NCI-H146 treated with DMSO at 0.1 percent for 48 hours (cell line): ENCODE measurements at regions not wholly inside any gene's neighbourhood (a gene's known extent, or its start where the extent isn't known, plus 50 kb on each side); places are given as distances from the start of the nearest gene placed in this dataset.

Experiments
- DNase-seq: peaks from one replicate; lab custom pipeline; 2025; ENCODE audit not compliant: unreplicated experiment; lab: John Stamatoyannopoulos, UW

- no peak for DNase-seq
Measured at GRCh38 chr12:124418156-124418555, 123.3 kb downstream of the RFLNA start.

DNA sequence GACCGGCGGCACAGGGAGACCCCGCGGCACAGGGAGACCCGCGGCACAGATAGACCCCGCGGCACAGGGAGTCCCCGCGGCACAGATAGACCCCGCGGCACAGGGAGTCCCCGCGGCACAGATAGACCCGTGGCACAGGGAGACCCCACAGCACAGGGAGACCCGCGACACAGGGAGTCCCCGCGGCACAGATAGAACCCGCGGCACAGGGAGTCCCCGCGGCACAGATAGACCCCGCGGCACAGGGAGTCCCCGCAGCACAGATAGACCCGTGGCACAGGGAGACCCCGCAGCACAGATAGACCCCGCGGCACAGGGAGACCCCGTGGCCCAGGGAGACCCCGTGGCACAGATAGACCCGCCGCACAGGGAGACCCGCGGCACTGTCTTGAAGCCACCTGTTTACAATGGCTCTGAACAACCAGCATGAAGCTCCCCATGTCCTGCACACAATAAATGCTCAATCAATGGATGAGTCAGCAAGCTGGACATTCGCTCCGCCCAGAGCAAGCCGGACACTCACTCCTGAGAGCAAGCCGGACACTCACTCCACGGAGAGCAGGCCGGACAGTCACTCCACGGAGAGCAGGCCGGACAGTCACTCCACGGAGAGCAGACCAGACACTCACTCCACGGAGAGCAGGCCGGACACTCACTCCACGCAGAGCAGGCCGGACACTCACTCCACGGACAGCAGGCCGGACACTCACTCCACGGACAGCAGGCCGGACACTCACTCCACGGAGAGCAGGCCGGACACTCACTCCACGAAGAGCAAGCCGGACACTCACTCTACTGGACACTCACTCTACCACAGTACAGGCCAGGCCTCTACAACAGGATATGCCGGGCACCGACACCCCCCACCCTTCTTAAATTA lies 121.9 kb downstream of the RFLNA start:
- DNase-seq, result no peak

GRCh38 chr12:124415064-124415463 lies 120.2 kb downstream of the RFLNA start:
- no peak for DNase-seq

GRCh38 chr12:124413915-124414314 lies 119.0 kb downstream of the RFLNA start:
- no peak for DNase-seq

DNA sequence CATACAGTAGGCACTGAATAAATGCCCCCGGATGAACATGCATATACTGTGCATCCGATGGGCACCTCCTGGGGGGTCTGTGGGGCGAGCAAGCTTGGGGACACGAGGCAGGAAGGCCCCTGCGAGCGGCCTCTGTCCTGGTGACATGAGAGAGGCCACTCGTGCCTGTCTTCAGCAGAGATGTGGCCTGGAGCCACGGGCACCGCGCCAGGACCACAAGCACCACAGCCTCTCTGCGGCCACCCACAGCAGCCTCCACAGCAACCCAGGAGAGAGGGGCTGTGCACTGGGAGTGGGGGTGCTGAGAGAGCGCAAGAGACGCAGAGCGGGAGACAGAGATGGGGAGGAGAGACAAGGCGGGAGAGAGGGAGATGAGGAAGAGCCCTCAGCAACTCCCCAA lies 118.5 kb downstream of the RFLNA start:
- DNase-seq, result no peak

DNA sequence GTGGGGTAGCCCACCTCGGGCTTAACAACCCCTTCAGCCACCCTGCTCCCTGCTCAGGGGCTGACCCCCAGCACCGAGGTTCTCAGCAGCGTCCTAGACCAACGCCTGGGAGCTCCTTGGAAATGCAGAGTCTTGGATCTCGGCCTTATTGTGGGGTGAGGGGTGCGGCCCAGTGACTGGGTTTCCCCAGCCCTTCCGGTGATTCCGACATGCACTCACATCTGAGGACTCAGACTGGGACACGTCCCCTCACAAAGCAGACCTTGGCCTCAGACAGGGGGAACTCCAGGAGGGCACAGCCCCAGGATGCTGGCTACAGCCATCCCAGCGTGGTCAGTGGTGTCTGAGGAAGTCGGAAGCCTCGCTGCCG lies 117.7 kb downstream of the RFLNA start:
- DNase-seq, result no peak

DNA sequence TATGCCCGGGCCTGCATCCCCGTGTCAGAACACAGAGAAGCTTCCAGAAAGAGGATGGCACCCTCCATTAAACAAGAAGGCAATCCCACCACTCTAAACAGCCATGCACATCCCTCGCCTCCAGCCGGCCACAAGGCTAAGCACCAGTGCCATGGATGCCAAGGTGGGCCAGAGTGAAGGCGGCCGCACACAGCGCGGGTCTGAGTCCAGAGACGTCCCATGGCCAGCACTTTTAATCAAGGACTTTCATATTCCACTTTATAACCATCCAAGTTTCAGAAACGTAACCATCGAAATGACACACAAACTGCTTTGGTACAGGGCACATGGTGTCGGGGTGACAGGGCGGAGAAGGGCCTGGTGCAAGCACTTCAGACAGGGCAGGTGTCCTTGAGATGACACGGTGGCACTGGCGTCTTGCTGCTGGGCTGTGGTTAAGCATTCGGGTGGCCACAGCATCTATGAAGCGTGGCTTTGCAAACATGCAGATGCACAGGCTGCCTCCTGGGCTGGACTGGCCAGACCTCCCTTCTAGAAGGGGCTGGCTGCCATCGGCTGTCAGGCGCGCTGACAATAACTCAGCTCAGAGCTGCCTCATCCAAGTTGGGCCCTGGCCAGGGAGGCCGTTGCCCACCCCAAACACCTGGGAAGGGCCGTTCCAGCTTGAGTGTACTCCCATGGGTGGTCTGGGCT lies 117.2 kb downstream of the RFLNA start:
- no peak for DNase-seq

GRCh38 chr12:124411281-124411878 lies 116.5 kb downstream of the RFLNA start:
- DNase-seq, result no peak

GRCh38 chr12:124410354-124411175 lies 115.7 kb downstream of the RFLNA start:
- DNase-seq, result no peak

- DNase-seq, result no peak
Measured at GRCh38 chr12:124408822-124409517, 114.1 kb downstream of the RFLNA start.

- DNase-seq, result no peak
Measured at GRCh38 chr12:124407074-124407473, 112.2 kb downstream of the RFLNA start.

DNA sequence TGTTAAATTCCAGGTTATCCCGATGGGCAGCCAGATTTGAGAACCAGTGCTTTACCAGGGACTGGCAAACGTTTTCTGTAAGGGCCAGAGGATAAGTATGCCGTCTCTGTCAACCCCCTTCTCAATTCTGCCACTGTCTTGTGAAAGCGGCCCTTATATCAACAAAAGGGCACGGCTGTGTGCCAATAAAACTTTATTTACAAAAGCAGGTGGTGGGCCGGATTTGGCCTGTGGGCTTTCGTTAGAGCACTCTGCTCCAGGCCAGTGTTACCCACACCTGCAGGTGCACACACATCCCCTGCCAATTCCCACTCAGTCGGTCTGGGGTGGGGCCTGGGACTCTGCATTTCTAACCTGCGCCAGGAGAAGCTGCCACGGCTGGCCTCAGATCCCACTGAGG lies 111.2 kb downstream of the RFLNA start:
- no peak for DNase-seq

- DNase-seq, result no peak
Measured at GRCh38 chr12:124405592-124405991, 110.7 kb downstream of the RFLNA start.

DNA sequence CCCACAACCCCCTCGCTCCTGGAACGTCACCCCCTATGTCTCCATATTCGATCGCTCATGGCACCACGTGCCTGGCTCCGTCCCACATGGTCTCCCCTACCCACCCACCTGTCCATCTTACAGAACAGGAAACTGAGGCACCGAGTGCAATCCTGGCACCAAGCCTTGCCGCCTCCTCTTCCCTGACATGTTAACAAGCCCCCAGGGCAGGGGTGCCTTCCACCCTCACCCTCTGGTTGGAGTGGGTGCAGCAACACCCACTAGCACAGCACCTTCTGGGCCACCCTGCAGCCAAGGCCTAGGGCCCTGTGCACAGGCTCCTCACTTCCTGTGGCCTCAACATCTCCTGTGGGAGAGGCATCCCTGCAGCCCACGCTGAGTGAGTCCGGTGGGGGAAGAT lies 110.3 kb downstream of the RFLNA start:
- no peak for DNase-seq

DNA sequence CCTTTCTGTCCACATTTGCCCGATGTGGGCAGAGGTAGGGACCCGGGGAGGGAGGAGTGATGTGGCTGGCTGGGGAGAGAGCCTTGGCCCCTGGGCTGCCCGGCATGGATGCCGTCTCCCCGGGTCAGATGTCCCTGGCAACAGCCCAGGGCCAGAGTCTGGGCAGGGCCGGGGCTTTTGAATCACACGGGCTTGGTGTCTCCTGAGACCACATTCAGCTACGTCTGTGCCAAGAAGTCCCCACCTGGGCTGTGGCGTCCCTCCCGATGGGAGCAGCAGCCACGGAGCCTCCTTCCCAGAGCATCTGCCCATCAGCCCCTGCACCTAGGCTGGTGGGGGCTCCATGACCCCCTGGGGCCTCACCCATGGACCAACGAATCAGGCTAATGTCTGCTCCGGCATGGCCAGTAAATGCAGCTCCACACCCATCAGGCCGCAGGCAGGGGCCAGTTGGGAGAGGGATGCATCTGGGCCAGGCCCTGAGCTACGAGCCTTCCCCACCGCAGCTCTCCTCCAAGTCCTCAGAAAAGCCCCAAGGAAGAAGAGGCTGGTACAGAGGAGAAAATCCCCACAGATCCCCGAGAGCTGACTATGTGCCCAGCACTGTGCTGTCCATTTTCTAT lies 109.4 kb downstream of the RFLNA start:
- DNase-seq, result no peak

- no peak for DNase-seq
Measured at GRCh38 chr12:124403273-124403672, 108.4 kb downstream of the RFLNA start.

GRCh38 chr12:124402248-124403066 lies 107.6 kb downstream of the RFLNA start:
- DNase-seq, result no peak

DNA sequence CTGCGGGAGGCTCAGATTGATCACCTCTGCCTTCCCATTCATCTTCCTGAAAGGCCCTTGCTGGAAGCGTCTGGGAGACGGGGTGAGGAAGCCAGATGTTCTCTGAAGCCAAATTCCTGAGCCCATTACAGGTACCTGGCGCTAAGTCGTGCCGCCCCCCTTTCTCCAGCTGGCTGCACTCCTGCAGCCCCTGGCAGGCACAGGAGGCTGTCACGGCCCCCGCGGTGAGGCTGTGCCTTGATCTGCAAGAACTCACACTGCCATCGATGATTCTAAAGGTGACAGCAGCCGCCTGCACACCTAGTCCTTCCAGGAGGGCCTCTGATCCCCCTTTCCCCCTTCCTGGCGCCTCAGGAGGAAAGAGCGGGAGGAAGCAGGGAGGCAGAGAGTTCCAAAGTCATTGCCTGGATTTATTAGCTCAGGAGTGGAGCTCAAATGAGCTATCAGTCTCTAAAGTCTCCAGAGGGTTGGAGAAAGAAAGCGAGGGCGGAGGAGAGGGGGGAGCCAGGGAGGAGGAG lies 106.9 kb downstream of the RFLNA start:
- no peak for DNase-seq

DNA sequence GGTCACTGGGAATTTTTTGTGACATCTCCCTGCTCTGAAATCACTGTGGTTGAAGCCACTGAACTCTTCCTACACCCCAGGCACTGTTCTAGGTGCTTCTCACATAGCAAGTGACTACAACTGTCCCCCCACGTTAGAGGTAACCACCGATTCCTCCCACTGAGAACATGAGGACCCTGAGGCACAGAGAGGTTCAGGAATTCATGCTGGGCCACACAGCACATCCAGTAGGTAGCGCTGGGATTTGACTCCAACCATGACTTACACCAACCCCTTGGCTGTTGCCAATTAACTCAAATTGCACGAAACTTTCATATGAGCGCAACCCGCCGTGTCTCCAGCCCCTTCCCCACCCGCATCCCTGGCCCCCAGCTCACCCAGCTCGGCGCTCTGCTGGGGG lies 105.2 kb downstream of the RFLNA start:
- DNase-seq, result no peak
